GM10248 (cell line): ENCODE measurements at regions not wholly inside any gene's neighbourhood (a gene's known extent, or its start where the extent isn't known, plus 50 kb on each side); places are given as distances from the start of the nearest gene placed in this dataset.

Experiments
- CTCF ChIA-PET: fragments of 300-600 bp; sonication (Branson Sonifier 250); formaldehyde crosslinking; extraction: SDS; loops from one replicate; lab custom pipeline; 2021; ENCODE audit warnings: antibody characterized with exemption; lab: Yijun Ruan, JAX
- POLR2A ChIA-PET: fragments of 350-650 bp; sonication (Branson Sonifier 250); formaldehyde crosslinking; extraction: SDS; loops from one replicate; lab custom pipeline; 2020; ENCODE audit warnings: antibody characterized with exemption; lab: Yijun Ruan, JAX
- DNase-seq: peaks from one replicate; pipeline ENCODE4 v3.0.0; 2012; ENCODE audit errors: extremely low spot score
- TF ChIP-seq, protein P1 (sequence below): IDR thresholded peaks from 2 replicates; pipeline ENCODE4 v1.5.1; 2012; ENCODE audit warnings: mild to moderate bottlenecking, low read depth; ENCODE audit errors: extremely low read depth, missing control alignments, control extremely low read depth

DNA sequence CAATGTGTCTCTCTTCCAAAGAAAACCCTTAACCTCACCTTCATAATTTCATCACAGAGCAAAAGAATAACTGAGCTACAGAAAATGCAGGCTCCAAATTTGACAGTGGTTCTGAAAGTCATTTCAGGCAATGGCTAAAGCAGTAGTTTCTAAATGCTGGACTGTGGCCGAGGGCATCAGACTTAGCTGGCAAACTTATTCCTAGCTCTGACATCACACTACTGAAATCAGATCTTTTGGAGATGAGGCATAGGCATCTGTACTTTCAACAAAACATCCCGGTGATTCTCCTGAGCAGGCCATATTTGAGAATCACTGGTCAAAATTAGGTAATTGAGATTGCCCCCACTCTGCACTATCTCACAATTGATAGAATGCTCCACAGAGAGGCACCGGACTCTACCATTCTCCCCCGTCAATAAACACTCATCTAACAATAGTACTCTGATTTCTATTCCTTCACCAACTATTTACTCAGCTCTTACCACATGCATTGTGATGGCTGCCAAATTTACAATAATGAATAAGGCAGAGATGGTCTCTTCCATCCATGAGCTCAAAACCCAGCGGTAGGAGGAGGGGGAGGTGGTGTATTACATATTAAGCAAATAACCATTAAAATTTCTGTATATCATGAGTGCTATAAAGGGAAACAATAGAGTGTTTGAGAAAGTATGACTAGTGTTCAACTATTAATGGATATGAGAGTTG, 57.3 kb upstream of the SPRED1 start:
- POLR2A ChIA-PET: no interaction called here
- DNase-seq: no peak
- TF ChIP-seq, protein P1, sequence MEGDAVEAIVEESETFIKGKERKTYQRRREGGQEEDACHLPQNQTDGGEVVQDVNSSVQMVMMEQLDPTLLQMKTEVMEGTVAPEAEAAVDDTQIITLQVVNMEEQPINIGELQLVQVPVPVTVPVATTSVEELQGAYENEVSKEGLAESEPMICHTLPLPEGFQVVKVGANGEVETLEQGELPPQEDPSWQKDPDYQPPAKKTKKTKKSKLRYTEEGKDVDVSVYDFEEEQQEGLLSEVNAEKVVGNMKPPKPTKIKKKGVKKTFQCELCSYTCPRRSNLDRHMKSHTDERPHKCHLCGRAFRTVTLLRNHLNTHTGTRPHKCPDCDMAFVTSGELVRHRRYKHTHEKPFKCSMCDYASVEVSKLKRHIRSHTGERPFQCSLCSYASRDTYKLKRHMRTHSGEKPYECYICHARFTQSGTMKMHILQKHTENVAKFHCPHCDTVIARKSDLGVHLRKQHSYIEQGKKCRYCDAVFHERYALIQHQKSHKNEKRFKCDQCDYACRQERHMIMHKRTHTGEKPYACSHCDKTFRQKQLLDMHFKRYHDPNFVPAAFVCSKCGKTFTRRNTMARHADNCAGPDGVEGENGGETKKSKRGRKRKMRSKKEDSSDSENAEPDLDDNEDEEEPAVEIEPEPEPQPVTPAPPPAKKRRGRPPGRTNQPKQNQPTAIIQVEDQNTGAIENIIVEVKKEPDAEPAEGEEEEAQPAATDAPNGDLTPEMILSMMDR: no peak
- CTCF ChIA-PET: interaction anchor here (0.7 kb wide), 1 partner anchor 20 kb away, joined by 3 read pairs; no protein-coding TSS in a partner anchor

DNA sequence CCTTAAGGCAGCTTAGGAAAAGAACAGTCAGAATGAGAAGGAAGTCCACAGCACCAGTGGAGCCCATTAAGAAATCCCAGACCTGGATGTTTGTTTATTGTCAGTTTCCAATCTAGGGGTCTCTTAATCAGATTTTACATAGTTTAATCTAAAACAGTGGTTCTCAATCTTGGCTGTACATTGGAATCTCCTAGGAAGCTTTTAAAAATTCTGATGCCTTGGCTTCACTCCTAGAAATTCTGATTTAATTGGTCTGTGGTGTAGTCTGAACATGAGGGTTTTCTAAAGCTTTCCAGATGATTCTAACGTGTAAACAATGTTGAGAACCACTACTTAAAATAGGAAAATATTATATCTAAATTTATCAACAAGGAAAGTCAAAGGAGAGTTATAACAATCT, 56.6 kb upstream of the SPRED1 start:
- CTCF ChIA-PET: interaction anchor here (0.7 to 2.3 kb wide), 2 partner anchors 19 to 24 kb away, joined by 3 to 5 read pairs; no protein-coding TSS in a partner anchor
- no peak for DNase-seq
- POLR2A ChIA-PET: no interaction called here
- TF ChIP-seq, protein P1: no peak

DNA sequence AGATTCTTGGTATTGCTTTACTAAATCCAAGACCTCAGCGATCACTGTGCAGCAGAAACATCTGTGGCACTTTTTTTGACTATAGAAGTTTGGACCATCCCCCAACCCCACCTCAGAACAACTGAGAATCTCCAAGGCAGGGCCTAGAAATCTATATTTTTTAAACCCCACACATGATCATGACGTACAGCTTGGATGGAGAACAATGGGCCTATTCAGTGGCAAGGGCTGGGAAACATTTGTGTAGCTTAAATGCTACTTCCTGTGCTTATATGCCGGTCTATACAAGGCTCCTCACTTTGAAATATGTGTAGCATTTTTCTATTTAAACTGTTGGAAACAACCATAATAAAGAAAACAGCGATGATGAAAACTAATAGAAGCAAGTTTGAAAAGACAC, 55.1 kb upstream of the SPRED1 start:
- CTCF ChIA-PET: interaction anchor here (2.3 kb wide), 1 partner anchor 25 kb away, joined by 5 read pairs; no protein-coding TSS in a partner anchor
- TF ChIP-seq, protein P1: no peak
- POLR2A ChIA-PET: no interaction called here
- no peak for DNase-seq

DNA sequence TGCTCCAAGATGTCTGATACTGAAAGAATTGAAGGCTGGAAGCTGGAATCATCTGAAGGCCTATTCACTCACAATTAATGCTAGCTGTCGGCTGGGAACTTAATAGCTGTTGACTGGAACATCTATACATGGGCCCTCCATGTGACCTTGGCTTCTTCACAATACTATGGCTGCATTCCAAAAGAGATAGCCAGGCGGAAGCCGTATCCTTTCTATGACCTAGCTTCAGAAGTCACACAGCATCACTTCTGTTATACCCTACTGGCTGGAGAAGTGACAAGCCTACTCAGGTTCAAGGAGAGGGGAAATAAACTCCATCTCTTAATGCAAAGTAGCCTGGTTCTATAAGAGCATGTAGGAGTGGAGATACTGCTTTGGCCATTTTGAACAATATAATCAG, 50.9 kb upstream of the SPRED1 start:
- DNase-seq: no peak
- TF ChIP-seq, protein P1: no peak
- CTCF ChIA-PET: no interaction called here
- POLR2A ChIA-PET: no interaction called here

DNA sequence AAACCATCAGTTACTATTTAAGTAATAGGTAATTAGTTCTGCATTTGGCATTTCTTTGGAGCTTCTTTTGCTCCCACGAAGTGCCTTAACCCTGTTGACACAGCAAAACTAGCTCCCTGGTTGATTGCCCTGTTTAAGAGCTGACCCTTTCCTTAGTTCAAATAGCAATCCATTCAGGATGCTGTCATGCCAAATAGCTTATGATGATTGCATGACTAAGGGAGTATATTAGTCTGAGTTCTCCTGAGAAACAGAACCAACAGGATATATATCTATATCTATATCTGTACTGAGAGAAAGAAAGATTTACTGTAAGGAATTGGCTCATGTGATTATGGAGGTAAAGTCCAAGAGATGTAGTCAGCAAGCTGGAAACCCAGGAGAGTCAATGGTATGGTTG, 50.3 kb upstream of the SPRED1 start:
- TF ChIP-seq, protein P1: no peak
- DNase-seq: no peak
- ChIA-PET CTCF (no interaction called here), POLR2A (no interaction called here)
